DOHH2 (cell line): ENCODE measurements at regions not wholly inside any gene's neighbourhood (a gene's known extent, or its start where the extent isn't known, plus 50 kb on each side); places are given as distances from the start of the nearest gene placed in this dataset.

ENCODE experiments used
- H3F3A ChIP-seq: fragments of 200-600 bp; sonication (generic), shearing (Covaris generic); 2 replicates; pipeline ENCODE4 v1.6.0; 2016; ENCODE audit warnings: antibody characterized with exemption, mild to moderate bottlenecking; ENCODE audit not compliant: control insufficient read depth, insufficient read depth
- H3K27ac ChIP-seq: fragments of 200-600 bp; sonication (generic); 2 replicates; pipeline ENCODE4 v1.5.1; 2014; ENCODE audit warnings: low read depth, mild to moderate bottlenecking, low read length, moderate library complexity
- H3K27me3 ChIP-seq: fragments of 200-600 bp; sonication (generic); 2 replicates; pipeline ENCODE4 v1.6.1; 2014; ENCODE audit warnings: mild to moderate bottlenecking, low read length, mixed read lengths; ENCODE audit not compliant: control insufficient read depth
- H3K36me3 ChIP-seq: fragments of 200-600 bp; sonication (generic); 2 replicates; pipeline ENCODE4 v1.6.1; 2014; ENCODE audit warnings: mild to moderate bottlenecking, low read length, moderate library complexity, mixed read lengths; ENCODE audit not compliant: control insufficient read depth
- H3K4me1 ChIP-seq: fragments of 200-600 bp; sonication (generic); 2 replicates; pipeline ENCODE4 v1.6.1; 2014; ENCODE audit warnings: mild to moderate bottlenecking, low read length, mixed read lengths; ENCODE audit not compliant: control insufficient read depth
- H3K4me2 ChIP-seq: fragments of 200-600 bp; sonication (generic); 2 replicates; pipeline ENCODE4 v1.6.0; 2014; ENCODE audit warnings: mild to moderate bottlenecking, low read length, moderate library complexity
- H3K4me3 ChIP-seq: fragments of 200-600 bp; sonication (generic); 2 replicates; pipeline ENCODE4 v1.5.1; 2014; ENCODE audit warnings: mild to moderate bottlenecking, low read length, mixed read lengths
- H3K79me2 ChIP-seq: fragments of 200-600 bp; sonication (generic); 2 replicates; pipeline ENCODE4 v1.6.1; 2014; ENCODE audit warnings: mild to moderate bottlenecking, low read length, mixed read lengths; ENCODE audit not compliant: control insufficient read depth
- H3K9me2 ChIP-seq: fragments of 200-600 bp; sonication (generic); replicated peaks from 2 replicates; pipeline ENCODE4 v1.6.1; 2014; ENCODE audit warnings: mild to moderate bottlenecking, low read length, mixed read lengths; ENCODE audit not compliant: control insufficient read depth
- H3K9me3 ChIP-seq: fragments of 200-600 bp; sonication (generic); 2 replicates; pipeline ENCODE4 v1.6.1; 2014; ENCODE audit warnings: antibody characterized with exemption, low read length, mixed read lengths; ENCODE audit not compliant: control insufficient read depth, insufficient read depth
- H4K20me1 ChIP-seq: fragments of 200-600 bp; sonication (generic); 2 replicates; pipeline ENCODE4 v1.6.0; 2014; ENCODE audit warnings: low read depth, mild to moderate bottlenecking, antibody characterized with exemption, low read length, moderate library complexity; ENCODE audit not compliant: control insufficient read depth, insufficient read depth
- CTCF ChIP-seq: fragments of 200-600 bp; sonication (generic); IDR thresholded peaks from one replicate; pipeline ENCODE4 v1.5.1; 2014; ENCODE audit warnings: antibody characterized with exemption, mild to moderate bottlenecking, low read depth, low read length; ENCODE audit not compliant: poor library complexity, severe bottlenecking
- EZH2phosphoT487 ChIP-seq: fragments of 200-600 bp; sonication (generic); IDR thresholded peaks from 2 replicates; pipeline ENCODE4 v1.6.1; 2017; ENCODE audit warnings: borderline replicate concordance, mild to moderate bottlenecking, antibody characterized with exemption, low read length, moderate library complexity, mixed read lengths

GRCh38 chrX:22467571-22467970 is 194.9 kb downstream of the CBLL2 start:
- H3K27me3 ChIP-seq, result no peaks in the 10 kb centered on the region
- no peak overlapping the region for H3K4me3 ChIP-seq
- H4K20me1 ChIP-seq, result no peaks in the 10 kb centered on the region
- H3K4me1 ChIP-seq, result no peaks in the 10 kb centered on the region
- TF ChIP-seq CTCF, result no peak
- no peak for TF ChIP-seq EZH2phosphoT487
- H3F3A ChIP-seq, result no peaks in the 10 kb centered on the region
- no peak overlapping the region for H3K4me2 ChIP-seq
- H3K79me2 ChIP-seq, result no peaks in the 10 kb centered on the region
- H3K9me3 ChIP-seq, result no peaks in the 10 kb centered on the region
- no peaks in the 10 kb centered on the region for H3K36me3 ChIP-seq
- no peak overlapping the region for H3K27ac ChIP-seq
- no peaks in the 10 kb centered on the region for H3K9me2 ChIP-seq

DNA sequence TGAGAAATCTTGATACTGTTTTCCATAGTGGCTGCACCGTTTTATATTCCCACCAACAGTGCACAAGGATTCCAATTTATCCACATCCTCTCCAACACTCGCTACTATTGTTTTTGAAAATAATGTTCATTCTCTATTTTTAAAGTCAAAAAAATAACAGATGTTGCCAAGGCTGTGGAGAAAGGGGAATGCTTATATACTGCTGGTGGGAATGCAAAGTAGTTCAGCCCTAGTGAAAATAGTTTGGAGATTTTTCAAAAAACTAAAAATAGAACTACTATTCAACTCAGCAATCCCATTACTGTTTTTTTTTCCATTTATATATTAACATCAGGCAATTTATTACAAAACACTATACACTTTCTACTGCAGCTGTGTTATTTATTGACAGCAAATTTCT is 208.7 kb downstream of the CBLL2 start:
- Histone ChIP-seq H4K20me1 (no peaks in the 10 kb centered on the region), H3K79me2 (no peaks in the 10 kb centered on the region), H3K36me3 (no peaks in the 10 kb centered on the region), H3K4me3 (no peak overlapping the region), H3K27me3 (no peaks in the 10 kb centered on the region), H3K9me3 (no peaks in the 10 kb centered on the region), H3K27ac (no peak overlapping the region), H3K4me2 (no peak overlapping the region), H3K4me1 (no peaks in the 10 kb centered on the region), H3F3A (no peaks in the 10 kb centered on the region), H3K9me2 (no peaks in the 10 kb centered on the region)
- TF ChIP-seq CTCF (no peak), EZH2phosphoT487 (no peak)

DNA sequence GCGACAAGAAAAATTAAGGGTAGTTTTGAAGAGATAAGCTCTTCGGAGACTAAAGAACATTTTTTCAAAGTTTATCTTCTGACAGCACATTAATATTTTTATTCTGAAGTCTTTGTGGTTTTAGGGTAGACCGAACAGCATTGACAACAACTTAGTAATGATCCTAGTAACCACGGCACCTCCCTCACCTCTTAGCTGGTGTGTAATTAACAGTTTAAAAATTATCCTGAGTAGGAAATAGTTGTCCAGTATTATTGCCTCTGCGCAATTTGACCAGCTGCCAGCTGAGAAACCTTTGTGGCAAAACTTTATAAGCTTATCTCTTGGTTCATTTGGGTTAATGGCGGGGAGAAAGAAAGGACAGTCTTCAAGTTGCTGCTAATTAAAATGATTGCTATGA is 213.6 kb downstream of the CBLL2 start:
- no peaks in the 10 kb centered on the region for H3K9me2 ChIP-seq
- no peak overlapping the region for H3K4me2 ChIP-seq
- H3K27me3 ChIP-seq, result no peaks in the 10 kb centered on the region
- H4K20me1 ChIP-seq, result no peaks in the 10 kb centered on the region
- no peaks in the 10 kb centered on the region for H3K9me3 ChIP-seq
- H3K36me3 ChIP-seq, result no peaks in the 10 kb centered on the region
- no peak for TF ChIP-seq CTCF
- no peak for TF ChIP-seq EZH2phosphoT487
- no peak overlapping the region for H3K27ac ChIP-seq
- H3K4me3 ChIP-seq, result no peak overlapping the region
- no peaks in the 10 kb centered on the region for H3K79me2 ChIP-seq
- no peaks in the 10 kb centered on the region for H3K4me1 ChIP-seq
- no peaks in the 10 kb centered on the region for H3F3A ChIP-seq

- H3K4me2 ChIP-seq, result no peak overlapping the region
- TF ChIP-seq CTCF (no peak), EZH2phosphoT487 (no peak)
- H3F3A ChIP-seq, result no peaks in the 10 kb centered on the region
- H3K9me3 ChIP-seq, result no peaks in the 10 kb centered on the region
- no peak overlapping the region for H3K4me3 ChIP-seq
- no peaks in the 10 kb centered on the region for H3K4me1 ChIP-seq
- H3K36me3 ChIP-seq, result no peaks in the 10 kb centered on the region
- H3K27me3 ChIP-seq, result no peaks in the 10 kb centered on the region
- no peaks in the 10 kb centered on the region for H3K79me2 ChIP-seq
- no peak overlapping the region for H3K27ac ChIP-seq
- H4K20me1 ChIP-seq, result no peaks in the 10 kb centered on the region
- no peaks in the 10 kb centered on the region for H3K9me2 ChIP-seq
These were observed 244.2 kb downstream of the CBLL2 start for GRCh38 chrX:22516893-22517292.
